ENCODE measurements at regions not wholly inside any gene's neighbourhood (a gene's known extent, or its start where the extent isn't known, plus 50 kb on each side); places are given as distances from the start of the nearest gene placed in this dataset.
"Not testable (repeated sequence)": the region's sequence is repeated elsewhere in the genome, so short reads cannot be mapped to it uniquely, and the experiment has no call there.

DNA sequence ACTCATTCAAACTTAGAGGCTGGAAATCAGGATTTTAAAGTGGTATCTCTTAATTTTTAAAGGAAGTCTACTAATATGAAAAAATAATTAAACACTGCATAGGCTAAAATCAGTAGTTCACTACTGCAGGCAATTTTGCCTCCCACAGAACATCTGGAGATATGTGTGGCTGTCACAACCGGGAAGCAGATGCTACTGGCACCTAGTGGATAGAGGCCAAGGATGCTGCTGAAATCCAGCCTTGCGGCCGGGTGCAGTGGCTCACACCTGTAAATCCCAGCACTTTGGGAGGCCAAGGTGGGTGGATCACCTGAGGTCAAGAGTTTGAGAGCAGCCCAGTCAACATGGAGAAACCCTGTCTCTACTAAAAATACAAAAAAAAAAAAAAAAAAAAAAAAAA is 473.9 kb downstream of the XYLT1 start:
- no peak overlapping the region for H3K4me3 ChIP-seq (ENCODE audit: low read depth, low read length)
- no peak for DNase-seq (ENCODE audit: low read depth)
- TF ChIP-seq, protein P1, sequence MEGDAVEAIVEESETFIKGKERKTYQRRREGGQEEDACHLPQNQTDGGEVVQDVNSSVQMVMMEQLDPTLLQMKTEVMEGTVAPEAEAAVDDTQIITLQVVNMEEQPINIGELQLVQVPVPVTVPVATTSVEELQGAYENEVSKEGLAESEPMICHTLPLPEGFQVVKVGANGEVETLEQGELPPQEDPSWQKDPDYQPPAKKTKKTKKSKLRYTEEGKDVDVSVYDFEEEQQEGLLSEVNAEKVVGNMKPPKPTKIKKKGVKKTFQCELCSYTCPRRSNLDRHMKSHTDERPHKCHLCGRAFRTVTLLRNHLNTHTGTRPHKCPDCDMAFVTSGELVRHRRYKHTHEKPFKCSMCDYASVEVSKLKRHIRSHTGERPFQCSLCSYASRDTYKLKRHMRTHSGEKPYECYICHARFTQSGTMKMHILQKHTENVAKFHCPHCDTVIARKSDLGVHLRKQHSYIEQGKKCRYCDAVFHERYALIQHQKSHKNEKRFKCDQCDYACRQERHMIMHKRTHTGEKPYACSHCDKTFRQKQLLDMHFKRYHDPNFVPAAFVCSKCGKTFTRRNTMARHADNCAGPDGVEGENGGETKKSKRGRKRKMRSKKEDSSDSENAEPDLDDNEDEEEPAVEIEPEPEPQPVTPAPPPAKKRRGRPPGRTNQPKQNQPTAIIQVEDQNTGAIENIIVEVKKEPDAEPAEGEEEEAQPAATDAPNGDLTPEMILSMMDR (IDR thresholded peaks at IDR 0.05; ENCODE audit: low read depth, low read length, missing control alignments) = no peak
- in situ Hi-C loops (cut with HindIII; ENCODE audit: low sequenced_read_pairs) = no loop called here

DNA sequence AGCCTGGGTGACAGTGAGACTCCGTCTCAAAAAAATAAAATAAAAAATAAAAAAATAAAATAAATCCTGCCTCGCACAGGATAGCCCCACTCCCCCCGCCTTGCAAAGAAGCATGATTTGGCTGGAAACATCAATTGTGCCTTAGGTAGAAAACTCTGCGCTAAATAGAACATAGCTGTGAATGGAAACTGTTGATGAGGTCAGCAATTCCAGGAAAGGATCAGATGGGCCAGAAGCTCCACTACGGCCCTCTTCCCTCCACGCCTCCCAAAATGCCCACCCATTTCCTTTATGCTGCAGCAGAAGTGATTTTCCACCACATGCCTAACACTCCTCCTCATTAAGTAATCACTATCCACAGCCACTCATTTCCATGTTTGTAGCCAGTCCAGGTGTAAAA is 473.4 kb downstream of the XYLT1 start:
- TF ChIP-seq, protein P1 (IDR thresholded peaks at IDR 0.05; ENCODE audit: low read depth, low read length, missing control alignments) = no peak
- no peak for DNase-seq (ENCODE audit: low read depth)
- no peak overlapping the region for H3K4me3 ChIP-seq (ENCODE audit: low read depth, low read length)
- in situ Hi-C loops (cut with HindIII; ENCODE audit: low sequenced_read_pairs) = no loop called here

DNA sequence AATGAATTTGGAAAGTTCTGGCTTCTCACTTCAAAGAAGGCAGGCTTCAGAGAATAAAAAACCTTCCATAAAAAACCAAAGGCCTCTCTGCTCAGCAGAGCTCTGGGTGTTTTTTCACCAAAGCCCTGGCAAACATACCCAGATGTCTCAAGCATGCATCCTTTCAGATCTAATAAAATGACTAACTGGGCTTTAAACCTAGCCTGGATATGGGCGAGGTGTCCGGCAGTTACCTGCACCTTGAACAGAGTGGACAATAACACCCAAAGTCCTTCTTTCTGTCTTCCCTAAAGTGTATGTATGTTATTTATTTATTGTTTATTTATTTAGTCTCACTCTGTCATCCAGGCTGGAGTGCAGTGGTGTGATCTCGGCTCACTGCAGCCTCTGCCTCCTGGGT is 469.3 kb downstream of the XYLT1 start:
- TF ChIP-seq, protein P1 (IDR thresholded peaks at IDR 0.05; ENCODE audit: low read depth, low read length, missing control alignments) = no peak
- in situ Hi-C loops (cut with HindIII; ENCODE audit: low sequenced_read_pairs) = no loop called here
- DNase-seq (ENCODE audit: low read depth) = no peak
- no peak overlapping the region for H3K4me3 ChIP-seq (ENCODE audit: low read depth, low read length)

DNA sequence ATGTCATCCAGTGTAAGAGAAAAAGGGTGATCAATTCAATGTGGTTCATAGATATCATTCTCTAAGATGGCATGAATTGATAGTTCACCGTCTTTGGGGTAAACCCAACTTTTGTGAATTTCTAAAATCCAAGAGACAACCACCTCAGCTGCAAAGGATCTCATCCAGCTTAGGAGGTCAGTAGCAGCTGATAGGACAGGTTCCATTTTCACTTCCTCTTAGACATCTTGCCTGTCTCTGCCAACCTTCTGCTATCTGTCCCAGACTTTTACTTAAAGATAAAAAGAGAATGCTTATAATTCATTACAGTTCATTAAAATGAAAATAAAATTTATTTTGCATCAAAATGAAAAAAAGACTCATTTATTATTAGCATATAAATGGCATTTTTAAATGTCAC is 468.2 kb downstream of the XYLT1 start:
- in situ Hi-C loops (cut with HindIII; ENCODE audit: low sequenced_read_pairs) = no loop called here
- no peak overlapping the region for H3K4me3 ChIP-seq (ENCODE audit: low read depth, low read length)
- DNase-seq (ENCODE audit: low read depth) = no peak
- TF ChIP-seq, protein P1 (IDR thresholded peaks at IDR 0.05; ENCODE audit: low read depth, low read length, missing control alignments) = no peak

DNA sequence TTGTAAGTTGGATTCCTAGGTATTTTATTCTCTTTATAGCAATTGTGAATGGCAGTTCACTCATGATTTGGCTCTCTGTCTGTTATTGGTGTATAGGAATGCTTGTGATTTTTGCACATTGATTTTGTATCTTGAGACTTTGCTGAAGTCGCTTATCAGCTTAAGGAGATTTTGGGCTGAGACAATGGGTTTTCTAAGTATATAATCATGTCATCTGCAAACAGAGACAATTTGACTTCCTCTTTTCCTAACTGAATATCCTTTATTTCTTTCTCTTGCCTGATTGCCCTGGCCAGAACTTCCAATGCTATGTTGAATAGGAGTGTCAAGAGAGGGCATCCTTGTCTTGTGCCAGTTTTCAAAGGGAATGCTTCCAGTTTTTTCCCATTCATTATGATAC is 464.8 kb downstream of the XYLT1 start:
- DNase-seq (ENCODE audit: low read depth); in situ Hi-C loops (cut with HindIII; ENCODE audit: low sequenced_read_pairs); H3K4me3 ChIP-seq (ENCODE audit: low read depth, low read length): not testable (repeated sequence)

DNA sequence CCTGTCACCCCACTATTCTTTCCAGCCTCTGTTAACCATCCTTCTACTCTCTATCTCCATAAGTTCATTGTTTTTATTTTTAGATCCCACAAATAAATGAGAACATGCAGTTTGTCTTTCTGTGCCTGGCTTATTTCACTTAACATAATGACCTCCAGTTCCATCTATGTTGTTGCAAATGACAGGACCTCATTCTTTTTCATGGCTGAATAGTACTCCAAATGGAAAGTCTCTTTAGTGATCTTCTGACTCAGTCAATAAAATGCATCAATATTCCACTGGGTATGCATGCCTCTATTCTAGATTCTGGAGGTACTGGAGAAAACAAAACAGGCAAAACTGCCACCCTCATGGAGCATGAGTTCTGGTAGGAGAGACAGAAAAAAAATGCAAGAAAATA is 459.0 kb downstream of the XYLT1 start:
- TF ChIP-seq, protein P1 (IDR thresholded peaks at IDR 0.05; ENCODE audit: low read depth, low read length, missing control alignments) = no peak
- no peak for DNase-seq (ENCODE audit: low read depth)
- in situ Hi-C loops (cut with HindIII; ENCODE audit: low sequenced_read_pairs) = no loop called here
- H3K4me3 ChIP-seq (ENCODE audit: low read depth, low read length) = no peak overlapping the region

DNA sequence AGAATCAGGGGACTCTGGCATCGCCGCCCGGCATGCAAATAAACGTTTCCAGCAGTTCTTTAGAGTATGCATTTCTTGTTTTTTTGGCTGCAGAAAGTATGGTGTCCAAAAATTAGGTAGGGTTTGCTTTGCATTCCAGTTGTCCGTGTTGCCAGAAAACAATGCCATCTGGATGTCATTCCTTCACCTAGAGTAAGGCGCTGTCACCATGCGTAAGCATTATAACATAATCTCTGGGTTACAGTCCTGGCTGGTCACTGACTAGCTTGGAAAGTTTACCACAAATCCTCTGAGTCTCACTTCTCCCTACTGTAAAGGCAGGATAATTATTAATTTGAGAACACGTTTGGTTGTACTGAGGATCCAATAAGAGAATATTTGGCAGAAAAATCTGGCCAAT is 457.7 kb downstream of the XYLT1 start:
- TF ChIP-seq, protein P1 (IDR thresholded peaks at IDR 0.05; ENCODE audit: low read depth, low read length, missing control alignments) = no peak
- no peak overlapping the region for H3K4me3 ChIP-seq (ENCODE audit: low read depth, low read length)
- no peak for DNase-seq (ENCODE audit: low read depth)
- in situ Hi-C loops (cut with HindIII; ENCODE audit: low sequenced_read_pairs) = no loop called here
